ENCODE measurements at regions not wholly inside any gene's neighbourhood (a gene's known extent, or its start where the extent isn't known, plus 50 kb on each side); places are given as distances from the start of the nearest gene placed in this dataset.

GRCh38 chr2:239756790-239757760 lies 268.1 kb downstream of the NDUFA10 start:
- no peak for DNase-seq

- no peak for DNase-seq
Measured at GRCh38 chr2:239756031-239756789, 268.9 kb downstream of the NDUFA10 start.

- DNase-seq: no peak
Measured at GRCh38 chr2:239753401-239753837, 271.7 kb downstream of the NDUFA10 start.

- DNase-seq: no peak
Measured at GRCh38 chr2:239752951-239753350, 272.2 kb downstream of the NDUFA10 start.

DNA sequence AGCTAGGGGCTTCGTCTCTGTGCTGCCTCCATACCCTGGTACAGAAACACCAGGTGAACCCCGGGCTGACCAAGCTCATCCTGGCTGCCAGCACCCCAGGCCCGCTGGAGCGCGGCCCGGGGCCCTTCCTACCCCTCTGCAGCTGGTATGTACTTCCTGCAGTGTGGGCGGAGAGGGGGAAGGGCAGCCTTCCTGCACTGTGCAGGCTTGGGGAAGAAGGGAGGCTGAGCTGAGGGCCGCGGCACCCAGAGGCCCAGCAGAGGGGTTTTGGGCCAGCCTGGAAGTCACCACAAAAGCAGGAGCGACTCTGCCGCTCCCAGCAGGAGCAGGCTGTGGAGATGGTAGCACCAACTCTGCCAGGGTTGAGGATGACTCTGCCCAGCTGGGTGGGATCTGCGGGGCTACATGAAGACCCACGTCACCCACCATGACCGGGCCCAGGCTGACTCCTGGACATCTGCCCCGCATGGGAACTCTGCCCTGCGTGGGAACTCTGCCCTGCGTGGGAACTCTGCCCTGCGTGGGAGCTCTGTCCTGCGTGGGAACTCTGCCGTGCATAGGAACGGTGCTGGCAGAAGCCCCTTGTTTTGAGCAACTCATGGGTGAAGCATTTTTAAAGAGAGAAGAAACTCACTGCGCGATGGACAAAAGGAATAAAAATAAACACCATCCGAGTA lies 273.3 kb downstream of the NDUFA10 start:
- DNase-seq: no peak

DNA sequence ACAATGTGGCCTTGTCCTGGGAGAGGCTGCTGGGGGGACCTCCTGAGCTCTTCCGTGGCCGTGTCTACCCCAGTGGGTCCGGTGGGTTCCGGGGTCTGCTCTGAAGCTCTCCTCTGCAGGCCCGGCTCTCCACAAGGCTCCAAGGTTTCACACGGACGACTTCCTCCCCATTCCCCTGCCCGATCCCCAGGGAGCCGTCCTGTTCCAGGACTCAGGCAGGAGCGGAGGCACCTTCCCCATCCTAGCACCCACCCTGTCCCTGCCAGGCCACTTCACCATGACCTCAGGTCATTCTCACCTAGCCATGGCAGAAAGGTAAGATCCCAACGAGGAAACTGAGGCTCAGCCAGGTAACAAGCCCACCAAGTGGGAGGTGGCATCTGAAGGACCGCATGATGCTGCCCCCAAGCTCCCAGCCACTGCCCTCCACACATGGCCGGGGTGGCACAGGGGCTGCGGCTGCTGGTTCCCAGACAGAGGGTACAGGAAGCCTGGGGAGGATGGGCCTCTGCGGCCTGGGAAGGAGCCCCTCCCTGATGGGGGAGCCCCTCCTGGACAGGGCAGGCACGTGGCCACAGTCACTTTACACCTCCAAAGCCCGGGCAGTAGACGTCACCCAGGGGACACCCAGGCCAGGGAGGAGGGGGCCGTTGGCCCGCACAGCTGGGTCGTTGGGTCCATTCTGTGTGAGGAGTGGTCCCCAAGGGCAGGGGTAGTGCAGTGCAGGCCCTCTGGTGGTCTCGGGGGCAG lies 274.0 kb downstream of the NDUFA10 start:
- no peak for DNase-seq

- no peak for DNase-seq
Measured at GRCh38 chr2:239750045-239750835, 274.9 kb downstream of the NDUFA10 start.

GRCh38 chr2:239749272-239749873 lies 275.8 kb downstream of the NDUFA10 start:
- no peak for DNase-seq

- DNase-seq: no peak
Measured at GRCh38 chr2:239748811-239749210, 276.3 kb downstream of the NDUFA10 start.

DNA sequence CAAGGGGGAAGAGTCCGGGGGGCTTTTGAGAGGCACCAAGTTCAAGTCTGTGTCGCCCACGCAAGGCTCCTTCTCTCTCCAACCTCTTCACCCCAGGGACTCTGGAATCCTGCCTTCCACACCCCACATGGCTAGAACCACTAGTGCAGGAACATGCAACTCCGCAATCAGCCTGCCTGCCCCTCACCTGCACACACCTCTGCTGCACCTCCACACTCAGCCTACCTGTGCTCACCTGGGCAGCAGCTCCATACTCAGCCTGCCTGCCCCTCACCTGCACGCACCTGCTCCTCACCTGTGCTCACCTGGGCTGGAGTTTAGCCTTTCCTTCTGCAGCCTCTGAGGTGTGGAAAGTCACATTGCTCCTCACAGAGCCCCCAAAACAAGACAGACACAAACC lies 277.4 kb downstream of the NDUFA10 start:
- no peak for DNase-seq

GRCh38 chr2:239747274-239747673 lies 277.9 kb downstream of the NDUFA10 start:
- no peak for DNase-seq

- DNase-seq: no peak
Measured at GRCh38 chr2:239746559-239747246, 278.4 kb downstream of the NDUFA10 start.

- DNase-seq: no peak
Measured at GRCh38 chr2:239745386-239746227, 279.5 kb downstream of the NDUFA10 start.

GRCh38 chr2:239744706-239745340 lies 280.3 kb downstream of the NDUFA10 start:
- DNase-seq: no peak

DNA sequence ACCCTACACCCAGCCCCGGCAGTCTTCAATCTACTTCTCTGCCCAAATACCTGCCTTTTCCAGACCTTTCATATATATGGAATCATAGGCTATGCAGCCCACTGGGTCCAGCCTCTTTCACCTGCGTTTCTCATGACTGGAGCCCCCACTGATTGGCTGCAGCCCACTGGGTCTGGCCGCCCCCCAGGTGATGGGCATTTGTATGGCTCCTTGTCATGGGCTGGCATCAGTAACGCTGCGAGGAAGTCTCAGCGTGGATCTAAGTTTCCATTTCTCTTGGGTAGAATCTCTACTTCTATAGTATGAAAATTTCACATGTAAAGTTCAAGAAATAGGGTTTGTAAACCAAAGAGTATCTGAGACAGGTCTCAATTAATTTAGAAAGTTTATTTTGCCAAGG lies 281.9 kb downstream of the NDUFA10 start:
- DNase-seq: no peak

DNA sequence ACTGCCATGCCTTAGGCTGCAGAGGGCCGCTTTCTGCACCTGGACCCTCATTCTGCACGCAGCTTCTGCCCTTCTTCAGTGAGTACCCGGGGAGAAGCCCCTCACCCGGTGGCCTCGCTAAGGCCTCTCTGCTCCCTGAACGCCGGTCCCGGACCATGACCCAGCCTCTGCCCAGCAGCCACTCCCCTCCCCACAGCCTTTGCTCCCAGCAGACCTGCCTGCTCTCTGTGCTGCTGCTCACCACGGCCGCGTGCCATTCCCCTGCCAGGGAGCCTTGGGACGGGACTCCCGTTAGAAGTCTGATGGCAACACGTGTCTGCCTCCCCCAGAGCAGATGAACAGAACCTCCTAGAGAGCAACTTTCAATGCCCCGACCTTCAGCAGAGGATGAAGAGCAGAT lies 282.8 kb downstream of the NDUFA10 start:
- no peak for DNase-seq

DNA sequence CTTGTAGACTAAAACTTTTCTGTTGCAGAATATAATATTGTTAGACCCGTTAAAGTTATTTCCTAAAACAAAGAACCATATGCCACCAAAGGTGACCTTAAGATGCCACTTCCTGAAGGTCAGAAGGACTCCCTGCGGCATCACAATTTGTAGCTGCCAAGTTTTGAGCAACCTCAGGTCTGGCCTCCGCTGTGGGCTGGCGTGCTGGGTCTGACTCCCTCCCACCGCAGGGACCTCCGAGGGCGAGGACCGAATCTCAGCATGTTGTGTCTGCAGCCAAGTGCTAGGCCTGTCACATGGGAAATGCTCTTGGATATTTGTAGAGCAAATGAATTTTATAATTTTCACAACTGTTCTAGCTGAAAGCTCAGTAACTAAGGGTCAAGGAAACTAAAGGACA lies 285.9 kb downstream of the NDUFA10 start:
- no peak for DNase-seq

GRCh38 chr2:239738159-239738558 lies 287.0 kb downstream of the NDUFA10 start:
- DNase-seq: no peak

DNA sequence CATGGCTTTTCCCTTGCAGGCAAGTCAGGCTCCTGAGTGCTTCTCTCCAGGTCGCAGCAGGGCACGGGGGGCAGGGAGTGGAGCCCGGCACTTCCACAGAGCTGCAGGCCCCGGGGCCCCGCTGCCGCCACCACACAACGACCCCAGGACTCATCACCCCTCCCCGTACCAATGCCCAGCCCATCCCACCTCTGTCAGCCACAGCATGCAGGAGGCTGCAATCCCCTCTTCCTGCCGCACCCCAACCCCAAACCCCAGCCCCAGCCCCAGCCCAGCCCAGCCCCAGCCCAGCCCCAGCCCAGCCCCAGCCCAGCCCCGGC lies 288.0 kb downstream of the NDUFA10 start:
- DNase-seq: no peak

All from midbrain (tissue), 1 donor.